ENCODE measurements at regions not wholly inside any gene's neighbourhood (a gene's known extent, or its start where the extent isn't known, plus 50 kb on each side); places are given as distances from the start of the nearest gene placed in this dataset.

DNA sequence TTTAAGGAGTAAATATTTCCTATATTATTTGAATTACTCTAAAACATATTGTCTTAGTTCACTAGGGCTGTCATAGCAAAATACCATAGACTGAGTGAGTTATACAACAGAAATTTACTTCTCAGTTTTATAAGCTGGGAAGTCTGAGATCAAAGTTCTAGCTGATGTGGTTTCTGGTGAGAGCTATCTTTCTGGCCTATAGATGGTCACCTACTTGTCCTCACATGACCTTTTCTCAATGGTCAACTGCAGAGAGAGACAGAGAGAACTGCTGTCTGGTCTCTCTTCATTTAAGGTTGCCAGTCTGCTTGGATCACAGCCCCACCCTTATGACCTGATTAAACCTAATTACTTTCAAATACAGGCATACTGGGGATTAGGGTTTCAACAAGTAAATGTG, 490.9 kb downstream of the FBXO15 start:
- no peaks in the 10 kb centered on the region for H3K9me3 ChIP-seq (ENCODE audit: insufficient read depth, low read depth, low read length)

DNA sequence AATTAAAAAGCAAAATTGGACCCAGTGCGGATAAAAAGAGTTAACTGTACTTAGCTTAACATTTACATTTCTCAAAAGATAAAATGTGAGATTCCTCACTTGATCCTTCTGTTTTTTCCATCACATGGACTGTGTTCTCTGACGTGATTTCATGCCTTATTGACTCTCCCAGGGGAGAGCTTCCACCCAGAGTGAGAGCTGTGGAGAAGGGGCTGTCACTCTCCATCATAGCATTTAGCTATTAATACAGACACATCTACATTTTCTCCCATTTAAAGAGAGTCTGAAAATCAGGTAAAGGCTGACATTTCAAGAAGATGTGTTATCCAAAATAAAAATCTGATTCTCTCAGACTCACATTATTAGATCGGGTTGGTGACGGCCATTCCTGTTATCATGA, 493.8 kb downstream of the FBXO15 start:
- Histone ChIP-seq H3K79me1 (ENCODE audit: low read length) (no peaks in the 10 kb centered on the region), H2AFZ (ENCODE audit: insufficient read depth, low read length, poor library complexity) (no peak overlapping the region), H3K27me3 (ENCODE audit: insufficient read depth, low read length) (no peaks in the 10 kb centered on the region), H3K4me2 (ENCODE audit: low read length) (no peak overlapping the region), H3K36me3 (ENCODE audit: control insufficient read depth in 1 of 2, insufficient read depth in 2 of 2, low read length in 2 of 2) (no peaks in the 10 kb centered on the region), H4K8ac (ENCODE audit: low read depth, low read length) (no peak overlapping the region), H3K4ac (ENCODE audit: low read depth, low read length) (no peak overlapping the region), H4K12ac (ENCODE audit: low read depth, low read length) (no peak overlapping the region), H3K23ac (ENCODE audit: low read length) (no peak overlapping the region), H3K79me2 (ENCODE audit: control insufficient read depth, insufficient read depth, low read length, poor library complexity) (no peaks in the 10 kb centered on the region), H3K14ac (ENCODE audit: low read length) (no peak overlapping the region), H4K91ac (ENCODE audit: low read depth, low read length) (no peak overlapping the region), H3K9ac (ENCODE audit: low read length) (no peak overlapping the region), H2BK5ac (ENCODE audit: low read depth, low read length, poor library complexity) (no peak overlapping the region), H2AK5ac (ENCODE audit: low read length) (no peak overlapping the region), H2BK120ac (ENCODE audit: insufficient read depth, low read length, poor library complexity) (no peak overlapping the region), H3K4me3 (ENCODE audit: low read depth, low read length) (no peak overlapping the region), H3K9me3 (ENCODE audit: insufficient read depth, low read depth, low read length) (no peaks in the 10 kb centered on the region), H3K27ac (ENCODE audit: low read depth, low read length) (no peak overlapping the region), H2BK12ac (ENCODE audit: low read length) (no peak overlapping the region), H3K4me1 (ENCODE audit: control insufficient read depth in 1 of 2, insufficient read depth in 2 of 2, low read length in 2 of 2) (no peaks in the 10 kb centered on the region), H3K18ac (ENCODE audit: low read length) (no peak overlapping the region)
- WGBS (ENCODE audit: extremely low coverage, insufficient coverage, insufficient read length): no CpG with 5 or more reads among the region's 4 CpGs
- no peak for DNase-seq

More for the DNA sequence above, 490.9 kb downstream of the FBXO15 start:
- Histone ChIP-seq H2BK5ac (ENCODE audit: low read depth, low read length, poor library complexity) (no peak overlapping the region), H3K4me1 (ENCODE audit: control insufficient read depth in 1 of 2, insufficient read depth in 2 of 2, low read length in 2 of 2) (no peaks in the 10 kb centered on the region), H3K18ac (ENCODE audit: low read length) (no peak overlapping the region), H4K8ac (ENCODE audit: low read depth, low read length) (no peak overlapping the region), H3K79me1 (ENCODE audit: low read length) (no peaks in the 10 kb centered on the region), H3K14ac (ENCODE audit: low read length) (no peak overlapping the region), H3K4me2 (ENCODE audit: low read length) (no peak overlapping the region), H3K23ac (ENCODE audit: low read length) (no peak overlapping the region), H3K79me2 (ENCODE audit: control insufficient read depth, insufficient read depth, low read length, poor library complexity) (no peaks in the 10 kb centered on the region), H3K27me3 (ENCODE audit: insufficient read depth, low read length) (no peaks in the 10 kb centered on the region), H2AFZ (ENCODE audit: insufficient read depth, low read length, poor library complexity) (no peak overlapping the region), H3K9ac (ENCODE audit: low read length) (no peak overlapping the region), H3K36me3 (ENCODE audit: control insufficient read depth in 1 of 2, insufficient read depth in 2 of 2, low read length in 2 of 2) (no peaks in the 10 kb centered on the region), H3K4me3 (ENCODE audit: low read depth, low read length) (no peak overlapping the region), H2BK12ac (ENCODE audit: low read length) (no peak overlapping the region), H3K27ac (ENCODE audit: low read depth, low read length) (no peak overlapping the region), H2BK120ac (ENCODE audit: insufficient read depth, low read length, poor library complexity) (no peak overlapping the region), H4K91ac (ENCODE audit: low read depth, low read length) (no peak overlapping the region), H3K4ac (ENCODE audit: low read depth, low read length) (no peak overlapping the region), H4K12ac (ENCODE audit: low read depth, low read length) (no peak overlapping the region), H2AK5ac (ENCODE audit: low read length) (no peak overlapping the region)
- DNase-seq: no peak

DNA sequence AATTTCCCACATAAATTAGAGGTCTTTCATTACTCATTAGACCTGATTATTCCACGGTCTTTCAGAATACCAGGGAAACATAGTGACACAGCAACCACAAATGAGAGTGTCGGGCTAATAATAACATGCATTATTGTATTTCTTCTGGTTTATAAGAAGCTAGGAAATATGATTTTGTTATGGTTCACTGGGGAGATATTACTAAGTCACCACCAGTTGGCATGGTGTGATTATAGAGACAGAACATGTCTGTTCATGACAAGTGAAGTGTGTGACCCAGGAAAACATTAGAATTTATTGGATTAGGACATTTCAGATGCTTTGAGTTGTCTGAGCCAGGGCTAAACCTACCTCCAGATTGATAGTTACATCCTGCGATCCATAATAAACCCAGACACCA, 494.4 kb downstream of the FBXO15 start:
- Histone ChIP-seq H2AK5ac (ENCODE audit: low read length) (no peak overlapping the region), H4K8ac (ENCODE audit: low read depth, low read length) (no peak overlapping the region), H3K4me1 (ENCODE audit: control insufficient read depth in 1 of 2, insufficient read depth in 2 of 2, low read length in 2 of 2) (no peaks in the 10 kb centered on the region), H3K36me3 (ENCODE audit: control insufficient read depth in 1 of 2, insufficient read depth in 2 of 2, low read length in 2 of 2) (no peaks in the 10 kb centered on the region), H4K12ac (ENCODE audit: low read depth, low read length) (no peak overlapping the region), H3K18ac (ENCODE audit: low read length) (no peak overlapping the region), H2BK5ac (ENCODE audit: low read depth, low read length, poor library complexity) (no peak overlapping the region), H2BK12ac (ENCODE audit: low read length) (no peak overlapping the region), H3K27ac (ENCODE audit: low read depth, low read length) (no peak overlapping the region), H3K79me1 (ENCODE audit: low read length) (peaks cover 2% of the 10 kb centered on the region), H3K4me3 (ENCODE audit: low read depth, low read length) (no peak overlapping the region), H3K4ac (ENCODE audit: low read depth, low read length) (no peak overlapping the region), H3K9me3 (ENCODE audit: insufficient read depth, low read depth, low read length) (no peaks in the 10 kb centered on the region), H2BK120ac (ENCODE audit: insufficient read depth, low read length, poor library complexity) (no peak overlapping the region), H4K91ac (ENCODE audit: low read depth, low read length) (no peak overlapping the region), H3K23ac (ENCODE audit: low read length) (no peak overlapping the region), H3K14ac (ENCODE audit: low read length) (no peak overlapping the region), H3K79me2 (ENCODE audit: control insufficient read depth, insufficient read depth, low read length, poor library complexity) (no peaks in the 10 kb centered on the region), H2AFZ (ENCODE audit: insufficient read depth, low read length, poor library complexity) (no peak overlapping the region), H3K27me3 (ENCODE audit: insufficient read depth, low read length) (no peaks in the 10 kb centered on the region), H3K9ac (ENCODE audit: low read length) (no peak overlapping the region), H3K4me2 (ENCODE audit: low read length) (no peak overlapping the region)
- WGBS (ENCODE audit: extremely low coverage, insufficient coverage, insufficient read length): no CpG with 5 or more reads among the region's 3 CpGs
- no peak for DNase-seq

DNA sequence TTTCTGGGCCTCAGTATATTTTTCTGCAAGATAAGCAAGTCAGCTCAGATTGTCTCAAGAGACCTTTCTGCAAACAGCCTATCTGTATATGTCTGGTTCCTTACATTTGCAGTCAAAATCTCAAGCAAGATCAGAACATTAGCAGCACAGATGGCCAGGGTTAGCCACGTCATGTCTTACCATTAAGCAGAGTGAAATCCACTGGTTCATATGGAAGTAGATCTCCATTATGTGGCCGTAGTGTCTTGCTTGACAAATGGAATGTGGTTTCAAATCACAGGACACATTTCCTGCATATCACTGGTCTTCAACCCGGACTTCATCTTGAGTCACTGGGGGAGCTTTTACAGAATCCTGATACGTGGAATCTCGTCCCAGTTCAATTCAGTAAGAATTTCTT, 500.2 kb downstream of the FBXO15 start:
- DNase-seq: no peak
- Histone ChIP-seq H2AK5ac (ENCODE audit: low read length) (no peak overlapping the region), H3K23ac (ENCODE audit: low read length) (no peak overlapping the region), H3K18ac (ENCODE audit: low read length) (no peak overlapping the region), H3K4me3 (ENCODE audit: low read depth, low read length) (no peak overlapping the region), H3K27ac (ENCODE audit: low read depth, low read length) (no peak overlapping the region), H2BK120ac (ENCODE audit: insufficient read depth, low read length, poor library complexity) (no peak overlapping the region), H2BK5ac (ENCODE audit: low read depth, low read length, poor library complexity) (no peak overlapping the region), H3K4me1 (ENCODE audit: control insufficient read depth in 1 of 2, insufficient read depth in 2 of 2, low read length in 2 of 2) (no peaks in the 10 kb centered on the region), H4K8ac (ENCODE audit: low read depth, low read length) (no peak overlapping the region), H3K4ac (ENCODE audit: low read depth, low read length) (no peak overlapping the region), H2BK12ac (ENCODE audit: low read length) (no peak overlapping the region), H3K14ac (ENCODE audit: low read length) (no peak overlapping the region), H4K12ac (ENCODE audit: low read depth, low read length) (no peak overlapping the region), H3K9me3 (ENCODE audit: insufficient read depth, low read depth, low read length) (no peaks in the 10 kb centered on the region), H3K27me3 (ENCODE audit: insufficient read depth, low read length) (no peaks in the 10 kb centered on the region), H4K91ac (ENCODE audit: low read depth, low read length) (no peak overlapping the region), H3K79me2 (ENCODE audit: control insufficient read depth, insufficient read depth, low read length, poor library complexity) (no peaks in the 10 kb centered on the region), H3K4me2 (ENCODE audit: low read length) (no peak overlapping the region), H3K9ac (ENCODE audit: low read length) (no peak overlapping the region), H3K79me1 (ENCODE audit: low read length) (peaks cover 2% of the 10 kb centered on the region), H3K36me3 (ENCODE audit: control insufficient read depth in 1 of 2, insufficient read depth in 2 of 2, low read length in 2 of 2) (no peaks in the 10 kb centered on the region), H2AFZ (ENCODE audit: insufficient read depth, low read length, poor library complexity) (no peak overlapping the region)
- WGBS (ENCODE audit: extremely low coverage, insufficient coverage, insufficient read length): no CpG with 5 or more reads among the region's 5 CpGs

Data from trophoblast cell (in vitro differentiated cells and primary cell).